Sigmoid colon (tissue), 6 donors: ENCODE measurements at regions not wholly inside any gene's neighbourhood (a gene's known extent, or its start where the extent isn't known, plus 50 kb on each side); places are given as distances from the start of the nearest gene placed in this dataset.

Source experiments
- DNase-seq: peaks from one replicate; pipeline ENCODE4 v3.0.0-alpha.2; 2019
- H3K27ac ChIP-seq, 4 donors: fragments of 200-600 bp; sonication (generic); one replicate each; pipeline ENCODE4 v1.5.1; 2016 to 2019; ENCODE audit warnings: mild to moderate bottlenecking in 1 of 4
- H3K27me3 ChIP-seq, 3 donors: fragments of 200-600 bp; sonication (generic); one replicate each; pipeline ENCODE4 v1.5.1; 2019; ENCODE audit warnings: mild to moderate bottlenecking in 1 of 3
- H3K36me3 ChIP-seq, 4 donors: fragments of 200-600 bp; sonication (generic); one replicate each; pipeline ENCODE4 v1.5.1; 2016 to 2019
- H3K4me1 ChIP-seq, 4 donors: fragments of 200-600 bp; sonication (generic); one replicate each; pipeline ENCODE4 v1.5.1; 2017 to 2019
- H3K4me3 ChIP-seq, 4 donors: fragments of 200-600 bp; sonication (generic); one replicate each; pipeline ENCODE4 v1.5.1; 2017 to 2019; ENCODE audit warnings: mild to moderate bottlenecking in 2 of 4, moderate library complexity in 1 of 4
- H3K9me3 ChIP-seq, 4 donors: fragments of 200-600 bp in 3 of 4; sonication (generic) in 3 of 4; one replicate each; pipeline versions ENCODE4 v1.5.1 to v1.6.1; 2013 to 2019
- EP300 ChIP-seq, 4 donors: sonication (generic); formaldehyde crosslinking; IDR thresholded peaks; one replicate each; pipeline ENCODE4 v1.6.1; 2017; ENCODE audit warnings: antibody characterized with exemption in 4 of 4
- POLR2A ChIP-seq, 2 donors: fragments of 450-650 bp; IDR thresholded peaks; one replicate each; pipeline ENCODE4 v1.6.1; 2016; ENCODE audit warnings: antibody characterized with exemption in 2 of 2, mild to moderate bottlenecking in 2 of 2, moderate library complexity in 2 of 2
- POLR2AphosphoS5 ChIP-seq, 4 donors: sonication (generic); formaldehyde crosslinking; IDR thresholded peaks; one replicate each; pipeline ENCODE4 v1.6.1; 2017; ENCODE audit warnings: antibody characterized with exemption in 4 of 4
- WGBS, 2 donors: extraction: QIAGEN DNeasy Blood & Tissue Kit; methylation state at CpG; one replicate each; pipeline ENCODE4 v1.1.7; 2013; 5-methylcytosine and 5-hydroxymethylcytosine counted together
- intact Hi-C: fragments of 100-400 bp; cut with DNase I; formaldehyde crosslinking; loops from one replicate; pipeline ENCODE4 v1.15.1; 2023
- TF ChIP-seq, protein P1 (sequence below), 4 experiments: fragments of 450-650 bp in 3 of 4; fragments of 200-600 bp in 1 of 4; IDR thresholded peaks; one replicate each; pipeline ENCODE4 v1.5.1; 2016 to 2019; ENCODE audit warnings: antibody characterized with exemption in 4 of 4, mild to moderate bottlenecking in 3 of 4, moderate library complexity in 2 of 4
- donor health status: healthy with polysubstance abuse.
- donor health status: healthy.

DNA sequence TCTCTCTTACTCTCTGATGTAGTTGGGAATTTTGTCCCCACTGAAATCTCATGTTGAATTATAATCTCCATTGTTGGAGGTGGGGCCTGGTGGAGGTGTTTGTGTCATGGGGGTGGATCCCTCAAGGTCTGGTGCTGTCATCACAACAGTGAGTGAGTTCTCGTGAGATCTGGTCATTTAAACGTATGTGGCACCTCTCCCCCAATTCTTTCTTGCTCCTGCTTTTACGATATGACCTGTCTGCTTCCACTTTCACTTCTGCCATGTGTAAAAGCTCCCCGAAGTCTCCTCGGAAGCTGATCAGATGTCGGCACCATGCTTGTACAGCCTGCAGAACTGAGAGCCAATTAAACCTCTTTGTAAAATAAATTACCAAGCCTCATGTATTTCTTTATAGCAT is 337.8 kb upstream of the CDH2 start:
- H3K27me3 ChIP-seq, result no peaks in the 10 kb centered on the region
- no peaks in the 10 kb centered on the region for H3K4me1 ChIP-seq
- H3K4me3 ChIP-seq, result no peak overlapping the region
- intact Hi-C loops, result no loop called here
- H3K9me3 ChIP-seq, result no peaks in the 10 kb centered on the region
- no peak for DNase-seq
- WGBS, 2 donors, result 73 to 82% methylated on average over 6 of the region's 6 CpGs
- TF ChIP-seq, protein P1, sequence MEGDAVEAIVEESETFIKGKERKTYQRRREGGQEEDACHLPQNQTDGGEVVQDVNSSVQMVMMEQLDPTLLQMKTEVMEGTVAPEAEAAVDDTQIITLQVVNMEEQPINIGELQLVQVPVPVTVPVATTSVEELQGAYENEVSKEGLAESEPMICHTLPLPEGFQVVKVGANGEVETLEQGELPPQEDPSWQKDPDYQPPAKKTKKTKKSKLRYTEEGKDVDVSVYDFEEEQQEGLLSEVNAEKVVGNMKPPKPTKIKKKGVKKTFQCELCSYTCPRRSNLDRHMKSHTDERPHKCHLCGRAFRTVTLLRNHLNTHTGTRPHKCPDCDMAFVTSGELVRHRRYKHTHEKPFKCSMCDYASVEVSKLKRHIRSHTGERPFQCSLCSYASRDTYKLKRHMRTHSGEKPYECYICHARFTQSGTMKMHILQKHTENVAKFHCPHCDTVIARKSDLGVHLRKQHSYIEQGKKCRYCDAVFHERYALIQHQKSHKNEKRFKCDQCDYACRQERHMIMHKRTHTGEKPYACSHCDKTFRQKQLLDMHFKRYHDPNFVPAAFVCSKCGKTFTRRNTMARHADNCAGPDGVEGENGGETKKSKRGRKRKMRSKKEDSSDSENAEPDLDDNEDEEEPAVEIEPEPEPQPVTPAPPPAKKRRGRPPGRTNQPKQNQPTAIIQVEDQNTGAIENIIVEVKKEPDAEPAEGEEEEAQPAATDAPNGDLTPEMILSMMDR (IDR thresholded peaks at IDR 0.05), result no peak
- TF ChIP-seq POLR2A (IDR thresholded peaks at IDR 0.05), result no peak
- no peak for TF ChIP-seq POLR2AphosphoS5 (IDR thresholded peaks at IDR 0.05)
- TF ChIP-seq EP300 (IDR thresholded peaks at IDR 0.05), result no peak
- no peaks in the 10 kb centered on the region for H3K36me3 ChIP-seq
- no peak overlapping the region for H3K27ac ChIP-seq

DNA sequence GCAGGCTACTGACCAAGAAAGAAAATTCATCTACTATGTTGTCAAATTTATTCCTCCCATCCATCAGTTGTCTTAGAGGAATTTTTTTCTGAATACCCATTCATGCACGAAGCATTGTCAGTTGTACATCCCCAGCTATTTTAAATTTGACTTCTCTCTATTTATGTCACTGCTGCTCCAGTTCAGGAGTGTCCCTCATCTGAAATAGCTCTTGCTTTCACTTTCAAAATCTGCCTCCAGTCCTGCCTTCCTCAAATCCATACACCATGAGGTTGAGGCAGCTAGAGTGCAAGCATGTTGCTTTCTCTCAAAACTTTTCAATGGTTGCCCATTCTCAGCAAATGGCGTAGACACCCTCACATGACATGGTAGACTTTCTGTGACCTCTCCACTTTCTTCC is 335.4 kb upstream of the CDH2 start:
- H3K36me3 ChIP-seq, result no peaks in the 10 kb centered on the region
- TF ChIP-seq, protein P1 (IDR thresholded peaks at IDR 0.05), result no peak
- TF ChIP-seq POLR2AphosphoS5 (IDR thresholded peaks at IDR 0.05), result no peak
- no peak for TF ChIP-seq EP300 (IDR thresholded peaks at IDR 0.05)
- no peak for TF ChIP-seq POLR2A (IDR thresholded peaks at IDR 0.05)

DNA sequence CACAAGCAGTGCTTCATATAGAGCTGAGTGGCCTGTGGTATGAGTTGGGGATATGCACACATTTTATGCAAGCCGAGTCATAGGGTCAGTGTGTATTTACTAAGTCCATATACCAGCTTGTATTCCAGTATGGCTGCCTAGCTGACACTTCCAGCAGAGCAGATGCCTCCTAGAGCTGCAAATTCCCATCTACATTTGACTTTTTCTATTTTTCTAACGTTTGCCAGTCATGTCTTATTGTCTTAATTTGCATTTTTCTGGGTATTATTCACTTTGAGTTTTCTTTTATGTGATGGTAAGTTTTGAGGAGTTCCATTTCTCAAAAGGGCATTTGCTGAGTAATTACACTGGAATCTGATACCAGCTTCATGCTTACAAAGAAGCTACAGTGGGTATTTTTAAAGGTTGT is 334.5 kb upstream of the CDH2 start:
- no peak for DNase-seq
- H3K9me3 ChIP-seq, result no peaks in the 10 kb centered on the region
- H3K27ac ChIP-seq, result no peak overlapping the region
- H3K4me3 ChIP-seq, result no peak overlapping the region
- intact Hi-C loops, result no loop called here
- TF ChIP-seq, protein P1 (IDR thresholded peaks at IDR 0.05), result no peak
- TF ChIP-seq POLR2A (IDR thresholded peaks at IDR 0.05), result no peak
- no peak for TF ChIP-seq POLR2AphosphoS5 (IDR thresholded peaks at IDR 0.05)
- no peak for TF ChIP-seq EP300 (IDR thresholded peaks at IDR 0.05)
- no peaks in the 10 kb centered on the region for H3K36me3 ChIP-seq
- H3K4me1 ChIP-seq, result no peaks in the 10 kb centered on the region
- H3K27me3 ChIP-seq, result no peaks in the 10 kb centered on the region
- WGBS, 2 donors, result 56 to 63% methylated on average over 2 of the region's 2 CpGs

More for the DNA sequence above, 335.4 kb upstream of the CDH2 start:
- Histone ChIP-seq H3K4me3 (no peak overlapping the region), H3K27me3 (no peaks in the 10 kb centered on the region), H3K9me3 (no peaks in the 10 kb centered on the region), H3K27ac (no peak overlapping the region), H3K4me1 (no peaks in the 10 kb centered on the region)
- no peak for DNase-seq
- intact Hi-C loops, result no loop called here
- 63 to 80% methylated on average over 2 of the region's 2 CpGs for WGBS, 2 donors

- Histone ChIP-seq H3K27ac (no peak overlapping the region), H3K9me3 (no peaks in the 10 kb centered on the region), H3K27me3 (no peaks in the 10 kb centered on the region), H3K4me1 (no peaks in the 10 kb centered on the region), H3K4me3 (no peak overlapping the region), H3K36me3 (no peaks in the 10 kb centered on the region)
- intact Hi-C loops, result no loop called here
- DNase-seq, result no peak
- TF ChIP-seq EP300 (IDR thresholded peaks at IDR 0.05), result no peak
- no peak for TF ChIP-seq POLR2AphosphoS5 (IDR thresholded peaks at IDR 0.05)
- TF ChIP-seq, protein P1 (IDR thresholded peaks at IDR 0.05), result no peak
- no peak for TF ChIP-seq POLR2A (IDR thresholded peaks at IDR 0.05)
Measured at GRCh38 chr18:28510210-28510609, 333.3 kb upstream of the CDH2 start.

DNA sequence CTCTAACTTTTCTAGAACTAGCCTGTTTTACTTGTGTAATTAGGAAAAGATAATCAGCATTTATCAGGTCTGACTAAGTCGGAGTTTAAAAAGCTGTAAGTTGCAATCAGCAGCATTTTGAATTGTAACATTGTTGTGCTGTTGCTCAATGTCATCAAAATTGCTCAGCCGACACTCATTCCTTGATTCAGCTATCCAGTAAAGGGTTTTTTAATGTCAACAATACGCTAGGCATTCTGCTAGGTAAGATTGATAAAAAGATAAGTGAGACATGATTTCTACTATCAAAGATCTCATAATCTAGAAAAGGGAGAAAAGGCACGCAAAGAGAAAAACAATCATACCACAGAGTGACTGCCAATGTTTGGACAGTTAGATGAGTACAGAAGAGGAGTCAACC is 327.1 kb upstream of the CDH2 start:
- no peak for DNase-seq
- H3K36me3 ChIP-seq, result no peaks in the 10 kb centered on the region
- no peaks in the 10 kb centered on the region for H3K9me3 ChIP-seq
- TF ChIP-seq EP300 (IDR thresholded peaks at IDR 0.05) (no peak), POLR2A (IDR thresholded peaks at IDR 0.05) (no peak), POLR2AphosphoS5 (IDR thresholded peaks at IDR 0.05) (no peak)
- TF ChIP-seq, protein P1 (IDR thresholded peaks at IDR 0.05), result no peak
- no peaks in the 10 kb centered on the region for H3K27me3 ChIP-seq
- WGBS, 2 donors, result 78 to 89% methylated on average over 4 of the region's 4 CpGs
- H3K27ac ChIP-seq, result no peak overlapping the region
- intact Hi-C loops, result no loop called here
- H3K4me1 ChIP-seq, result no peaks in the 10 kb centered on the region
- H3K4me3 ChIP-seq, result no peak overlapping the region
